Astrocyte of the cerebellum (primary cell): ENCODE measurements at regions not wholly inside any gene's neighbourhood (a gene's known extent, or its start where the extent isn't known, plus 50 kb on each side); places are given as distances from the start of the nearest gene placed in this dataset.
A peak's percentile ranks its signal among the peaks of the same experiment; 100 is the strongest.

Experiments used
- DNase-seq: peaks from one replicate; pipeline ENCODE4 v3.0.0-alpha.2; 2011; ENCODE audit warnings: low read depth
- H3K4me3 ChIP-seq: 2 replicates; pipeline ENCODE4 v1.5.1; 2011; ENCODE audit warnings: mild to moderate bottlenecking, low read depth, low read length, moderate library complexity
- in situ Hi-C: cut with HindIII; loops from 2 replicates; pipeline ENCODE4 v1.10.0; 2017; ENCODE audit warnings: low sequenced_read_pairs
- TF ChIP-seq, protein P1 (sequence below): IDR thresholded peaks from 2 replicates; pipeline ENCODE4 v1.5.1; 2012; ENCODE audit warnings: low read length, low read depth, moderate library complexity, mild to moderate bottlenecking; ENCODE audit errors: missing control alignments

DNA sequence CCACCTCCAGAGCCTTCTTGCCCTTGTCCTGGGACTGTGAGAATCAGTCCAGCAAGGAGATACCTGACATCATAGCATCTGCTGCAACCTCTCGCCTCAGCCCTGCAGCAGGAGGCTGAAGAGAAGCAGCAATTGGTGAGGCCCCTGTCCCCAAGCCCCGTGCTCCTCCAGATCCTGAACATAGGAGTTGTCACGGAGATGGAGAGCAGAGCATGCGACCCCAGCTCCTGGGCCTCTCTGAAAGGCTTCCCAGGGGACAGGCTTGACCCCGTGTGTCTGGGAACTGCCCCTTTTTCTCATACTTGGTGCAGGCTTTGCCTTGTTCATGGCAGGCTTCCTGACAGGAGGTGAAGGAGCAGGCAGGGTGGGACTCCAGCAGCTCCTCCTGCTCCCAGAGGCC is 127.7 kb upstream of the PZP start:
- in situ Hi-C loops = loop anchor here (25.0 kb wide), 1 partner anchor 276 kb away; the partner anchor contains the start of gene KLRB1
- no peak for DNase-seq
- no peak overlapping the region for H3K4me3 ChIP-seq
- TF ChIP-seq, protein P1, sequence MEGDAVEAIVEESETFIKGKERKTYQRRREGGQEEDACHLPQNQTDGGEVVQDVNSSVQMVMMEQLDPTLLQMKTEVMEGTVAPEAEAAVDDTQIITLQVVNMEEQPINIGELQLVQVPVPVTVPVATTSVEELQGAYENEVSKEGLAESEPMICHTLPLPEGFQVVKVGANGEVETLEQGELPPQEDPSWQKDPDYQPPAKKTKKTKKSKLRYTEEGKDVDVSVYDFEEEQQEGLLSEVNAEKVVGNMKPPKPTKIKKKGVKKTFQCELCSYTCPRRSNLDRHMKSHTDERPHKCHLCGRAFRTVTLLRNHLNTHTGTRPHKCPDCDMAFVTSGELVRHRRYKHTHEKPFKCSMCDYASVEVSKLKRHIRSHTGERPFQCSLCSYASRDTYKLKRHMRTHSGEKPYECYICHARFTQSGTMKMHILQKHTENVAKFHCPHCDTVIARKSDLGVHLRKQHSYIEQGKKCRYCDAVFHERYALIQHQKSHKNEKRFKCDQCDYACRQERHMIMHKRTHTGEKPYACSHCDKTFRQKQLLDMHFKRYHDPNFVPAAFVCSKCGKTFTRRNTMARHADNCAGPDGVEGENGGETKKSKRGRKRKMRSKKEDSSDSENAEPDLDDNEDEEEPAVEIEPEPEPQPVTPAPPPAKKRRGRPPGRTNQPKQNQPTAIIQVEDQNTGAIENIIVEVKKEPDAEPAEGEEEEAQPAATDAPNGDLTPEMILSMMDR = no peak

DNA sequence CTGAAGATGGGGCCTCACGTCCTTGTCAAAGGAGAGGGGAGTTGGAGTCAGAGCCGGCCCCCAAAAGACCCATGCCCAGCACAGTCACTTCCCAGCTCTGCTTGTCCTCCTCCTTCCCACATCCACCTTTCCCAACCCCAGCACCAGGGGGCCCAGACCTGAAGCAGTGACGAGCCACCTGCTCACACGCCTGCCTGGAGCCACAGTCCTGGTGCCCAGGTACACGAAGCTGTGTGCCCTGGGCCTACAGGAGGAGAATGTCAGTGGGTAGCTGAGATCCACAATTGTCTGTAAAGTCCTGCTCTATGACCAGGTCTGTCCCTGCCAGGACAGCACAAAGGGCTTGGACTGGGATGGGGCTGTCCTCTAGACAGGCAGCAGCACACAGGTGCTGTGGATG is 126.8 kb upstream of the PZP start:
- no peak for DNase-seq
- in situ Hi-C loops = loop anchor here (25.0 kb wide), 1 partner anchor 277 kb away; the partner anchor contains the start of gene KLRB1
- TF ChIP-seq, protein P1 = no peak
- H3K4me3 ChIP-seq = no peak overlapping the region

DNA sequence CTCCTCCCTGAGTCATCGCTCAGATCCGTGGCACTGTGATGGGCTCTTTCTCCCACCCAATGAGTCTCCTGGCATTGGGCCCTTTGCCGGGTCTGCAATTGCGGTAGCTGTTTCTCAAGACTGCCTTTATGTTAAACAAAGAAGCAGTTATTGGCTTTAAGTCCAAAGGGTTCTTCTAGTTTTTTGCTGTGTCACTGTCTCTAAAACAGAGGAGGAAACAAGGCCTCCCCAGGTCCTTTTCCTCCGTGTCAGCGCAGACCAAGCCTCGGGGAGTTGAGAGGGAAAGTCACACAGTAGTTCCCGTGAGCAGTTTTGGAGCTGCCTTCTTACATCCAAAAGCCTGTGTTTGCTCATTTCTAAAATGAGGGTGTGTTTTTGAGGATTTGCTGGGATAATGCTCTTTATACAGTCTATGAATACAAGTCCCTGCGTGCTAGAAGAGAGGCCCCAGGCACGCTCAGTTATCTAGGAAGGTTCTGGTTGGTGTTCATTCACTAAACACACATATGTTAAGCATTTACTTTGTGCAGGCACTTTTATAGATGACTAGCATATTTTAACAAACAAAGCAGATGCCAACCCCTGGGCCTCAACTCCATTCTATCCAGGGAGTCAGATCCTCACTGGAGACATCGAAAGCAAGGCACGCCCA is 126.0 kb upstream of the PZP start:
- no peak for DNase-seq
- in situ Hi-C loops = loop anchor here (25.0 kb wide), 1 partner anchor 278 kb away; the partner anchor contains the start of gene KLRB1
- TF ChIP-seq, protein P1 = no peak
- H3K4me3 ChIP-seq = no peak overlapping the region

DNA sequence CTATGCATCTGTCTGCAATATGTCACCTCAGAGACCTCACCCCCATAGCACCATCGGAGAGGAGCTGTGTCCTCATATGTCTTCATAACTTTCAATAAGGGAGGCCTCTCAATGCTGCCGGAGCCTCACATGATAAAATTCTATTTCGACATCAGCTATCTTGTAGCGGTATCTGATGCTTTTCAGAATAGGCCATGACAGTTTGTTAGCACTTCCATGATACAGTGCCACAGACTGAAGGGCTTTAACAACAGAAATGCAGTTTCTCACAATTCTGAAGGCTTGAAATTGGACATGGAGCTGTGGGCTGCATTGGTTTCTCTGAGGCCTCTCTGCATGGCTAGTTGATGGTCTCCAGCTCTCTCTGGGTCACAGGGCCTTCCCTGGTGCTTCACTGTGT is 125.0 kb upstream of the PZP start:
- no peak for DNase-seq
- no peak overlapping the region for H3K4me3 ChIP-seq
- in situ Hi-C loops = loop anchor here (25.0 kb wide), 1 partner anchor 279 kb away; the partner anchor contains the start of gene KLRB1
- TF ChIP-seq, protein P1 = no peak

DNA sequence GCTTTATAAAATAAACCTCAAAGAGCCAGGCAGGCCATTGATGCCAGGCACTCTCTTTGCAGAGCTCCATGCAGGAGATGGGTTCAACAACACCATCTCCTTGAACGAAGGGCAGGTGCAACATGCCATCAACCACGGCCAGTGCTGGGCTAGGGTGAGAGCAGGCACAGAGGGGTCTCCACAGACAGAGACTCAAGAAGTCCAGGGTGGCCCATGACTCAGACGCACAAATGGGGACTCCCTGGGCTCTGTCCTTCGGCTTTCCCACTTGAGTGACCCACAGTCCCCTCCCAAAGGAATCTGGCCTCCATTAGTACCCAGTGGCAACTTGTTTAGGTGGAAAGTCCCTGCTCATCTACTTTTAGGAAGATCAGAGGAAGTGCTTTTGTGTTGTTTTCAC is 124.4 kb upstream of the PZP start:
- TF ChIP-seq, protein P1 = no peak
- H3K4me3 ChIP-seq = no peak overlapping the region
- in situ Hi-C loops = loop anchor here (25.0 kb wide), 1 partner anchor 280 kb away; the partner anchor contains the start of gene KLRB1
- DNase-seq = no peak

DNA sequence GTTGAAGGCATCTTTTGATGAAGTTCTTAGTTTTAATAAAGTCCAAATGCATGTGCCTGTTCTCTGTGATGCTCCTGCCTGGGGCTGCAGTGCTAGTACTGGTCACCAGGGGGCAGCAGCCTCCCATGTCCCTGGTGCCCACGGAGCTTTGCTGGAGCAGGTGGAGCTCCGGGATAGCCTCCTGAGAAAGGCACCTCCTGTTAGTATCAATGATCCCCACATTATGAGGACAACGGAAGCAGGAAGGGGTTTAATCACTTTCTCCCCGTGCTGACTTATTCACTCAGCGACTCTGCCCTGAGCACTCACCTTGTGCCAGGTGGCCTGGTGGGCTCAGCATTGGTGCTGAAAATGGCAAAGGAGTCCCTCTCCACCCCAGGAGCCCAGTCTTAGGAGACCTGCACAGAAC is 123.0 kb upstream of the PZP start:
- H3K4me3 ChIP-seq = no peak overlapping the region
- DNase-seq = peak; percentile 28
- TF ChIP-seq, protein P1 = peak; percentile 100
- in situ Hi-C loops = loop anchor here (25.0 kb wide), 1 partner anchor 281 kb away; the partner anchor contains the start of gene KLRB1
